ENCODE measurements at regions not wholly inside any gene's neighbourhood (a gene's known extent, or its start where the extent isn't known, plus 50 kb on each side); places are given as distances from the start of the nearest gene placed in this dataset.
A peak's percentile ranks its signal among the peaks of the same experiment; 100 is the strongest.
"Not testable (repeated sequence)": the region's sequence is repeated elsewhere in the genome, so short reads cannot be mapped to it uniquely, and the experiment has no call there.

GRCh38 chr1:185433667-185434066 lies 116.6 kb upstream of the IVNS1ABP start:
- no peak overlapping the region for H3K27ac ChIP-seq (ENCODE audit: low read length)
- no peak for DNase-seq
- H3K9me3 ChIP-seq (ENCODE audit: control insufficient read depth, low read length), result no peaks in the 10 kb centered on the region
- intact Hi-C loops (cut with DNase I), result no loop called here
- no peaks in the 10 kb centered on the region for H3K27me3 ChIP-seq (ENCODE audit: control insufficient read depth, insufficient read depth)
- no peak for ATAC-seq
- 77% methylated on average over 2 of the region's 2 CpGs for WGBS
- H3K4me1 ChIP-seq (ENCODE audit: control insufficient read depth, insufficient read depth, low read length), result no peaks in the 10 kb centered on the region
- H3K4me3 ChIP-seq (ENCODE audit: low read length), result no peak overlapping the region

- Histone ChIP-seq H3K4me1 (ENCODE audit: control insufficient read depth, insufficient read depth, low read length) (no peaks in the 10 kb centered on the region), H3K27ac (ENCODE audit: low read length) (no peak overlapping the region), H3K4me3 (ENCODE audit: low read length) (no peak overlapping the region), H3K9me3 (ENCODE audit: control insufficient read depth, low read length) (no peaks in the 10 kb centered on the region), H3K27me3 (ENCODE audit: control insufficient read depth, insufficient read depth) (no peaks in the 10 kb centered on the region)
- DNase-seq (no peak), ATAC-seq (no peak)
- intact Hi-C loops (cut with DNase I), result no loop called here
- WGBS, result 98% methylated on average over 2 of the region's 2 CpGs
Measured at GRCh38 chr1:185432948-185433347, 115.9 kb upstream of the IVNS1ABP start.

- DNase-seq (no peak), ATAC-seq (no peak)
- H3K27me3 ChIP-seq (ENCODE audit: control insufficient read depth, insufficient read depth), result no peaks in the 10 kb centered on the region
- no peak overlapping the region for H3K4me3 ChIP-seq (ENCODE audit: low read length)
- no peaks in the 10 kb centered on the region for H3K9me3 ChIP-seq (ENCODE audit: control insufficient read depth, low read length)
- H3K4me1 ChIP-seq (ENCODE audit: control insufficient read depth, insufficient read depth, low read length), result no peaks in the 10 kb centered on the region
- H3K27ac ChIP-seq (ENCODE audit: low read length), result no peak overlapping the region
- intact Hi-C loops (cut with DNase I), result no loop called here
- WGBS, result 76% methylated on average over 5 of the region's 5 CpGs
Measured at GRCh38 chr1:185431612-185432011, 114.6 kb upstream of the IVNS1ABP start.

- 88% methylated on average over 1 of the region's 1 CpG for WGBS
- not testable (repeated sequence) for ATAC-seq; H3K27me3 ChIP-seq (ENCODE audit: control insufficient read depth, insufficient read depth); H3K27ac ChIP-seq (ENCODE audit: low read length); DNase-seq; H3K4me1 ChIP-seq (ENCODE audit: control insufficient read depth, insufficient read depth, low read length); H3K9me3 ChIP-seq (ENCODE audit: control insufficient read depth, low read length); H3K4me3 ChIP-seq (ENCODE audit: low read length)
- intact Hi-C loops (cut with DNase I), result loop anchor here in 1 of 4 donors (10.0 kb wide), 1 partner anchor 245 kb away; no protein-coding TSS in a partner anchor
Measured at GRCh38 chr1:185429668-185430067, 112.6 kb upstream of the IVNS1ABP start.

- Histone ChIP-seq H3K27ac (ENCODE audit: low read length) (no peak overlapping the region), H3K4me1 (ENCODE audit: control insufficient read depth, insufficient read depth, low read length) (no peaks in the 10 kb centered on the region), H3K4me3 (ENCODE audit: low read length) (no peak overlapping the region), H3K9me3 (ENCODE audit: control insufficient read depth, low read length) (no peaks in the 10 kb centered on the region), H3K27me3 (ENCODE audit: control insufficient read depth, insufficient read depth) (no peaks in the 10 kb centered on the region)
- no peak for ATAC-seq
- no peak for DNase-seq
- intact Hi-C loops (cut with DNase I), result loop anchor here in 1 of 4 donors (10.0 kb wide), 1 partner anchor 247 kb away; no protein-coding TSS in a partner anchor
- 69% methylated on average over 3 of the region's 3 CpGs for WGBS
Measured at GRCh38 chr1:185427776-185428175, 110.7 kb upstream of the IVNS1ABP start.

- ATAC-seq, result peak; percentile 20 to 68
- Histone ChIP-seq H3K4me3 (ENCODE audit: low read length) (no peak overlapping the region), H3K9me3 (ENCODE audit: control insufficient read depth, low read length) (no peaks in the 10 kb centered on the region), H3K27me3 (ENCODE audit: control insufficient read depth, insufficient read depth) (no peaks in the 10 kb centered on the region), H3K4me1 (ENCODE audit: control insufficient read depth, insufficient read depth, low read length) (no peaks in the 10 kb centered on the region), H3K27ac (ENCODE audit: low read length) (no peak overlapping the region)
- WGBS, result 36% methylated on average over 2 of the region's 2 CpGs
- DNase-seq, result no peak
- intact Hi-C loops (cut with DNase I), result loop anchor here in 1 of 4 donors (10.0 kb wide), 1 partner anchor 248 kb away; no protein-coding TSS in a partner anchor
Measured at GRCh38 chr1:185427264-185427663, 110.2 kb upstream of the IVNS1ABP start.

GRCh38 chr1:185426848-185427247 lies 109.8 kb upstream of the IVNS1ABP start:
- WGBS, result 28% methylated on average over 5 of the region's 5 CpGs
- peak; percentile 87 to 92 for ATAC-seq
- intact Hi-C loops (cut with DNase I), result loop anchor here in 1 of 4 donors (10.0 kb wide), 1 partner anchor 248 kb away; no protein-coding TSS in a partner anchor
- Histone ChIP-seq H3K9me3 (ENCODE audit: control insufficient read depth, low read length) (no peaks in the 10 kb centered on the region), H3K4me1 (ENCODE audit: control insufficient read depth, insufficient read depth, low read length) (no peaks in the 10 kb centered on the region), H3K27ac (ENCODE audit: low read length) (no peak overlapping the region), H3K27me3 (ENCODE audit: control insufficient read depth, insufficient read depth) (no peaks in the 10 kb centered on the region), H3K4me3 (ENCODE audit: low read length) (no peak overlapping the region)
- DNase-seq, result peak; percentile 38 to 71 (median 67)

GRCh38 chr1:185425163-185425562 lies 108.1 kb upstream of the IVNS1ABP start:
- Histone ChIP-seq H3K27ac (ENCODE audit: low read length) (no peak overlapping the region), H3K27me3 (ENCODE audit: control insufficient read depth, insufficient read depth) (no peaks in the 10 kb centered on the region), H3K4me3 (ENCODE audit: low read length) (no peak overlapping the region), H3K4me1 (ENCODE audit: control insufficient read depth, insufficient read depth, low read length) (no peaks in the 10 kb centered on the region), H3K9me3 (ENCODE audit: control insufficient read depth, low read length) (no peaks in the 10 kb centered on the region)
- no peak for DNase-seq
- 95% methylated on average over 3 of the region's 3 CpGs for WGBS
- intact Hi-C loops (cut with DNase I), result loop anchor here in 1 of 4 donors (10.0 kb wide), 1 partner anchor 250 kb away; no protein-coding TSS in a partner anchor
- ATAC-seq, result no peak

GRCh38 chr1:185421485-185422107 lies 104.6 kb upstream of the IVNS1ABP start:
- no peak overlapping the region for H3K4me3 ChIP-seq (ENCODE audit: low read length)
- H3K27ac ChIP-seq (ENCODE audit: low read length), result no peak overlapping the region
- DNase-seq, result no peak
- intact Hi-C loops (cut with DNase I), result loop anchor here in 1 of 4 donors (10.0 kb wide), 1 partner anchor 253 kb away; no protein-coding TSS in a partner anchor
- no peaks in the 10 kb centered on the region for H3K9me3 ChIP-seq (ENCODE audit: control insufficient read depth, low read length)
- H3K4me1 ChIP-seq (ENCODE audit: control insufficient read depth, insufficient read depth, low read length), result no peaks in the 10 kb centered on the region
- WGBS, result 60% methylated on average over 3 of the region's 3 CpGs
- H3K27me3 ChIP-seq (ENCODE audit: control insufficient read depth, insufficient read depth), result no peaks in the 10 kb centered on the region
- ATAC-seq, result no peak

- Histone ChIP-seq H3K4me3 (ENCODE audit: low read length) (no peak overlapping the region), H3K9me3 (ENCODE audit: control insufficient read depth, low read length) (no peaks in the 10 kb centered on the region), H3K4me1 (ENCODE audit: control insufficient read depth, insufficient read depth, low read length) (no peaks in the 10 kb centered on the region), H3K27me3 (ENCODE audit: control insufficient read depth, insufficient read depth) (no peaks in the 10 kb centered on the region), H3K27ac (ENCODE audit: low read length) (no peak overlapping the region)
- DNase-seq (no peak), ATAC-seq (peak in 1 of 2 donors; percentile 44)
- intact Hi-C loops (cut with DNase I), result loop anchor here in 1 of 4 donors (10.0 kb wide), 1 partner anchor 254 kb away; no protein-coding TSS in a partner anchor
Measured at GRCh38 chr1:185420588-185421081, 103.6 kb upstream of the IVNS1ABP start.

GRCh38 chr1:185419718-185420117 lies 102.7 kb upstream of the IVNS1ABP start:
- 29% methylated on average over 3 of the region's 3 CpGs for WGBS
- Histone ChIP-seq H3K27ac (ENCODE audit: low read length) (no peak overlapping the region), H3K9me3 (ENCODE audit: control insufficient read depth, low read length) (no peaks in the 10 kb centered on the region), H3K4me1 (ENCODE audit: control insufficient read depth, insufficient read depth, low read length) (no peaks in the 10 kb centered on the region), H3K27me3 (ENCODE audit: control insufficient read depth, insufficient read depth) (no peaks in the 10 kb centered on the region), H3K4me3 (ENCODE audit: low read length) (no peak overlapping the region)
- no peak for DNase-seq
- ATAC-seq, result no peak
- intact Hi-C loops (cut with DNase I), result loop anchor here in 1 of 4 donors (10.0 kb wide), 1 partner anchor 255 kb away; no protein-coding TSS in a partner anchor
